Ovary (tissue), 3 donors: ENCODE measurements at regions not wholly inside any gene's neighbourhood (a gene's known extent, or its start where the extent isn't known, plus 50 kb on each side); places are given as distances from the start of the nearest gene placed in this dataset.

Experiments
- POLR2A ChIP-seq: fragments of 450-650 bp; IDR thresholded peaks from one replicate; pipeline ENCODE4 v1.6.1; 2017; ENCODE audit warnings: antibody characterized with exemption, mild to moderate bottlenecking, moderate library complexity
- TF ChIP-seq, protein P1 (sequence below), 3 donors: fragments of 450-650 bp in 2 of 3; fragments of 200-600 bp in 1 of 3; IDR thresholded peaks; one replicate each; pipeline versions ENCODE4 v1.5.1 to v1.8.0; 2016 to 2022; ENCODE audit warnings: antibody characterized with exemption in 3 of 3, mild to moderate bottlenecking in 1 of 3
- donor health status: DM: no; HTN: no; CAD: no.

DNA sequence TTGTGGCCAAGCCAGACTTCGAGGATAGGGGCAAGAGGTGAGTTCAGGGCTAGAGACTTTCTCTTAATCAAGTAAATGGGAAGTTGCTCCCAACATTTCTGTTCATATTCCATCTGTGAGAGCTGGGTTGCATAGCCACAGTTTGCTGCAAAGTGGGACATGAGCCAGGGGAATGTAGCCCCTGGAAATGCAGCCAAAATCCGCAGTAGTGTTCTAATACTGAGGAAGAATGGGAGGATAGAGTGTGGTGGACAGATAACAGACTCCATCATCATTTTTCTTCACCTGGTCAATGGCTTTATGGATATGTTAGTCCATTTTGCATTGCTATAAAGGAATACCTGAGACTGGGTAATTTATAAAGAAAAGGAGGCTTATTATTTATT is 177.7 kb downstream of the SKIDA1 start:
- TF ChIP-seq, protein P1, sequence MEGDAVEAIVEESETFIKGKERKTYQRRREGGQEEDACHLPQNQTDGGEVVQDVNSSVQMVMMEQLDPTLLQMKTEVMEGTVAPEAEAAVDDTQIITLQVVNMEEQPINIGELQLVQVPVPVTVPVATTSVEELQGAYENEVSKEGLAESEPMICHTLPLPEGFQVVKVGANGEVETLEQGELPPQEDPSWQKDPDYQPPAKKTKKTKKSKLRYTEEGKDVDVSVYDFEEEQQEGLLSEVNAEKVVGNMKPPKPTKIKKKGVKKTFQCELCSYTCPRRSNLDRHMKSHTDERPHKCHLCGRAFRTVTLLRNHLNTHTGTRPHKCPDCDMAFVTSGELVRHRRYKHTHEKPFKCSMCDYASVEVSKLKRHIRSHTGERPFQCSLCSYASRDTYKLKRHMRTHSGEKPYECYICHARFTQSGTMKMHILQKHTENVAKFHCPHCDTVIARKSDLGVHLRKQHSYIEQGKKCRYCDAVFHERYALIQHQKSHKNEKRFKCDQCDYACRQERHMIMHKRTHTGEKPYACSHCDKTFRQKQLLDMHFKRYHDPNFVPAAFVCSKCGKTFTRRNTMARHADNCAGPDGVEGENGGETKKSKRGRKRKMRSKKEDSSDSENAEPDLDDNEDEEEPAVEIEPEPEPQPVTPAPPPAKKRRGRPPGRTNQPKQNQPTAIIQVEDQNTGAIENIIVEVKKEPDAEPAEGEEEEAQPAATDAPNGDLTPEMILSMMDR (IDR thresholded peaks at IDR 0.05) = no peak
- TF ChIP-seq POLR2A = no peak
